Tibial nerve (tissue), 4 donors: ENCODE measurements at regions not wholly inside any gene's neighbourhood (a gene's known extent, or its start where the extent isn't known, plus 50 kb on each side); places are given as distances from the start of the nearest gene placed in this dataset.

Source experiments
- DNase-seq, 2 donors: peaks; one replicate each; pipeline ENCODE4 v3.0.0-alpha.2; 2019; ENCODE audit warnings: low spot score in 2 of 2
- H3K27ac ChIP-seq, 4 donors: fragments of 200-600 bp; sonication (generic) in 3 of 4; one replicate each; pipeline ENCODE4 v1.5.1; 2017 to 2019; ENCODE audit warnings: mild to moderate bottlenecking in 1 of 4
- H3K27me3 ChIP-seq, 2 donors: fragments of 200-600 bp; sonication (generic) in 1 of 2; one replicate each; pipeline versions ENCODE4 v1.5.1 to v1.6.0; 2017 to 2019
- H3K36me3 ChIP-seq, 3 donors: fragments of 200-600 bp; sonication (generic); one replicate each; pipeline ENCODE4 v1.5.1; 2018 to 2019
- H3K4me1 ChIP-seq, 4 donors: fragments of 200-600 bp; sonication (generic) in 3 of 4; one replicate each; pipeline ENCODE4 v1.5.1; 2017 to 2019
- H3K4me3 ChIP-seq, 4 donors: fragments of 200-600 bp; sonication (generic) in 3 of 4; one replicate each; pipeline ENCODE4 v1.5.1; 2017 to 2019; ENCODE audit warnings: mild to moderate bottlenecking in 1 of 4, moderate library complexity in 1 of 4
- H3K9me3 ChIP-seq, 4 donors: fragments of 200-600 bp; sonication (generic) in 3 of 4; one replicate each; pipeline ENCODE4 v1.5.1; 2017 to 2019
- CTCF ChIP-seq, 5 experiments: fragments of 200-600 bp in 3 of 5; fragments of 450-650 bp in 2 of 5; sonication (generic) in 3 of 5; IDR thresholded peaks; one replicate each; pipeline ENCODE4 v1.5.1; 2016 to 2019; ENCODE audit warnings: antibody characterized with exemption in 5 of 5, mild to moderate bottlenecking in 3 of 5, moderate library complexity in 2 of 5
- EP300 ChIP-seq, 2 donors: sonication (generic); formaldehyde crosslinking; IDR thresholded peaks; one replicate each; pipeline ENCODE4 v1.6.1; 2017; ENCODE audit warnings: antibody characterized with exemption in 2 of 2, mild to moderate bottlenecking in 1 of 2
- POLR2A ChIP-seq, 2 donors: fragments of 450-650 bp; IDR thresholded peaks; one replicate each; pipeline ENCODE4 v1.6.1; 2017; ENCODE audit warnings: antibody characterized with exemption in 2 of 2, mild to moderate bottlenecking in 2 of 2, moderate library complexity in 2 of 2
- WGBS, 2 donors: methylation state at CpG; one replicate each; pipeline ENCODE4 v1.1.5; 2018; 5-methylcytosine and 5-hydroxymethylcytosine counted together

- H3K4me3 ChIP-seq, result no peak overlapping the region
- no peak for TF ChIP-seq POLR2A (IDR thresholded peaks at IDR 0.05)
- no peak for TF ChIP-seq CTCF (IDR thresholded peaks at IDR 0.05)
- no peak for TF ChIP-seq EP300 (IDR thresholded peaks at IDR 0.05)
- 52 to 68% methylated on average over 8 of the region's 8 CpGs for WGBS, 2 donors
Measured at GRCh38 chr11:70019576-70020011, 58.5 kb upstream of the ANO1 start.

GRCh38 chr11:70020336-70021214 lies 57.5 kb upstream of the ANO1 start:
- WGBS, 2 donors, result 66 to 67% methylated on average over 24 of the region's 24 CpGs
- TF ChIP-seq CTCF (IDR thresholded peaks at IDR 0.05) (no peak), POLR2A (IDR thresholded peaks at IDR 0.05) (no peak), EP300 (IDR thresholded peaks at IDR 0.05) (no peak)
- Histone ChIP-seq H3K4me1 (peaks cover 0 to 6% (median 0%) of the 10 kb centered on the region in 4 donors), H3K27ac (no peak overlapping the region), H3K36me3 (no peaks in the 10 kb centered on the region), H3K9me3 (peaks cover 0 to 18% (median 0%) of the 10 kb centered on the region in 4 donors), H3K4me3 (no peak overlapping the region), H3K27me3 (no peaks in the 10 kb centered on the region)
- no peak for DNase-seq

More at GRCh38 chr11:70019576-70020011, 58.5 kb upstream of the ANO1 start:
- Histone ChIP-seq H3K9me3 (peaks cover 0 to 18% (median 0%) of the 10 kb centered on the region in 4 donors), H3K4me1 (peaks cover 0 to 6% (median 0%) of the 10 kb centered on the region in 4 donors), H3K36me3 (no peaks in the 10 kb centered on the region), H3K27me3 (no peaks in the 10 kb centered on the region), H3K27ac (no peak overlapping the region)
- DNase-seq, result no peak

- no peak overlapping the region for H3K27ac ChIP-seq
- no peak for DNase-seq
- H3K4me1 ChIP-seq, result peaks cover 0 to 6% (median 0%) of the 10 kb centered on the region in 4 donors
- peaks cover 0 to 18% (median 0%) of the 10 kb centered on the region in 4 donors for H3K9me3 ChIP-seq
- 81 to 85% methylated on average over 10 of the region's 10 CpGs for WGBS, 2 donors
- no peak overlapping the region for H3K4me3 ChIP-seq
- H3K36me3 ChIP-seq, result no peaks in the 10 kb centered on the region
- no peak for TF ChIP-seq CTCF (IDR thresholded peaks at IDR 0.05)
- TF ChIP-seq EP300 (IDR thresholded peaks at IDR 0.05), result no peak
- TF ChIP-seq POLR2A (IDR thresholded peaks at IDR 0.05), result no peak
- H3K27me3 ChIP-seq, result no peaks in the 10 kb centered on the region
Measured at GRCh38 chr11:70021586-70021985, 56.5 kb upstream of the ANO1 start.

- TF ChIP-seq CTCF (IDR thresholded peaks at IDR 0.05), result no peak
- TF ChIP-seq EP300 (IDR thresholded peaks at IDR 0.05), result no peak
- TF ChIP-seq POLR2A (IDR thresholded peaks at IDR 0.05), result no peak
- Histone ChIP-seq H3K27ac (no peak overlapping the region), H3K27me3 (no peaks in the 10 kb centered on the region), H3K4me1 (peaks cover 0 to 6% (median 0%) of the 10 kb centered on the region in 4 donors), H3K4me3 (no peak overlapping the region), H3K36me3 (no peaks in the 10 kb centered on the region), H3K9me3 (peaks cover 0 to 18% (median 0%) of the 10 kb centered on the region in 4 donors)
- DNase-seq, result no peak
- 80 to 81% methylated on average over 13 of the region's 13 CpGs for WGBS, 2 donors
Measured at GRCh38 chr11:70024036-70024772, 53.9 kb upstream of the ANO1 start.

- H3K27ac ChIP-seq, result no peak overlapping the region
- TF ChIP-seq CTCF (IDR thresholded peaks at IDR 0.05), result no peak
- TF ChIP-seq POLR2A (IDR thresholded peaks at IDR 0.05), result no peak
- no peak for TF ChIP-seq EP300 (IDR thresholded peaks at IDR 0.05)
- no peaks in the 10 kb centered on the region for H3K27me3 ChIP-seq
- peaks cover 0 to 6% (median 0%) of the 10 kb centered on the region in 4 donors for H3K4me1 ChIP-seq
- H3K36me3 ChIP-seq, result no peaks in the 10 kb centered on the region
- no peak for DNase-seq
- WGBS, 2 donors, result 93 to 95% methylated on average over 3 of the region's 3 CpGs
- no peak overlapping the region for H3K4me3 ChIP-seq
- peaks cover 0 to 18% (median 0%) of the 10 kb centered on the region in 4 donors for H3K9me3 ChIP-seq
Measured at GRCh38 chr11:70024773-70025045, 53.4 kb upstream of the ANO1 start.
